GM12878 (cell line): ENCODE measurements at regions not wholly inside any gene's neighbourhood (a gene's known extent, or its start where the extent isn't known, plus 50 kb on each side); places are given as distances from the start of the nearest gene placed in this dataset.

Source experiments
- ATAC-seq: fragments of 200-7000 bp; cut with Tn5 transposase; 3 replicates; pipeline ENCODE4 v1.9.1; 2020; ENCODE audit warnings: mild to moderate bottlenecking, moderate library complexity
- BruUV-seq: library from RNA; stranded (reverse); fragments of 400-500 nt; replicated peaks from 2 replicates; lab custom pipeline; 2021; lab: Mats Ljungman, UMichigan
- CTCF ChIA-PET: fragments of 300-600 bp; sonication (Branson Sonifier 250); formaldehyde crosslinking; extraction: SDS; loops from one replicate; lab custom pipeline; 2021; ENCODE audit warnings: inconsistent platforms; lab: Yijun Ruan, JAX
- POLR2A ChIA-PET: fragments of 350-600 bp; formaldehyde crosslinking; extraction: SDS; loops from one replicate; lab custom pipeline; 2021; ENCODE audit warnings: inconsistent platforms; lab: Charles Lee
- RAD21 ChIA-PET: fragments of 300-600 bp; sonication (Branson Sonifier 250); formaldehyde crosslinking; loops from one replicate; lab custom pipeline; 2023; ENCODE audit warnings: antibody characterized with exemption; ENCODE audit not compliant: unreplicated experiment; lab: Charles Lee
- SMC1A ChIA-PET: fragments of 300-600 bp; sonication (Branson Sonifier 250); formaldehyde crosslinking; loops from one replicate; lab custom pipeline; 2023; ENCODE audit not compliant: unreplicated experiment, uncharacterized antibody; lab: Charles Lee
- DNase-seq: peaks from one replicate; pipeline ENCODE4 v3.0.0-alpha.2; 2011; ENCODE audit warnings: low read depth, low spot score
- FAIRE-seq: peaks from 3 replicates; lab custom pipeline; 2011; peaks lifted over from hg19 to GRCh38; lab: Jason Lieb, UNC
- H2AFZ ChIP-seq: 2 replicates; pipeline ENCODE4 v1.6.0; 2011; ENCODE audit warnings: low read depth, low read length, control low read depth; ENCODE audit not compliant: control insufficient read depth
- H3K27ac ChIP-seq: 2 replicates; pipeline ENCODE4 v1.5.1; 2011; ENCODE audit warnings: control low read depth; ENCODE audit not compliant: control insufficient read depth, insufficient read depth
- H3K27me3 ChIP-seq, 2 experiments: replicated peaks in 1 of 2; 2 replicates each; pipeline versions ENCODE4 v1.6.0 to v1.6.1; 2011; ENCODE audit warnings: low read length in 1 of 2; ENCODE audit not compliant: control insufficient read depth in 2 of 2, insufficient read depth in 2 of 2
- H3K36me3 ChIP-seq, 2 experiments: 2 replicates each; pipeline ENCODE4 v1.5.1; 2011; ENCODE audit warnings: low read length in 1 of 2; ENCODE audit not compliant: control insufficient read depth in 2 of 2, insufficient read depth in 2 of 2
- H3K4me1 ChIP-seq: 2 replicates; pipeline ENCODE4 v1.6.1; 2011; ENCODE audit warnings: mild to moderate bottlenecking, low read length, moderate library complexity, mixed read lengths; ENCODE audit not compliant: control insufficient read depth, insufficient read depth
- H3K4me2 ChIP-seq: 2 replicates; pipeline ENCODE4 v1.6.0; 2011; ENCODE audit warnings: control low read depth; ENCODE audit not compliant: control insufficient read depth, insufficient read depth
- H3K4me3 ChIP-seq: fragments of 200-600 bp; sonication (generic); 2 replicates; pipeline ENCODE4 v1.5.1; 2016
- H3K79me2 ChIP-seq: 2 replicates; pipeline ENCODE4 v1.6.0; 2011; ENCODE audit warnings: low read length; ENCODE audit not compliant: control insufficient read depth, insufficient read depth
- H3K9ac ChIP-seq: 2 replicates; pipeline ENCODE4 v1.8.0; 2011; ENCODE audit warnings: low read length, control low read depth, mixed read lengths; ENCODE audit not compliant: control insufficient read depth, insufficient read depth
- H3K9me3 ChIP-seq: replicated peaks from 3 replicates; pipeline ENCODE4 v1.5.1; 2011; ENCODE audit warnings: mild to moderate bottlenecking, low read length; ENCODE audit not compliant: control insufficient read depth, insufficient read depth
- H4K20me1 ChIP-seq: 2 replicates; pipeline ENCODE4 v1.6.0; 2011; ENCODE audit not compliant: control insufficient read depth, insufficient read depth
- ATF7 ChIP-seq: fragments of 450-650 bp; IDR thresholded peaks from 2 replicates; pipeline ENCODE4 v1.6.1; 2016; ENCODE audit warnings: low read depth, mild to moderate bottlenecking
- CBX3 ChIP-seq: fragments of 200-600 bp; sonication (generic); IDR thresholded peaks from 2 replicates; pipeline ENCODE4 v1.6.1; 2016; ENCODE audit warnings: low read depth, borderline replicate concordance
- CHD2 ChIP-seq: IDR thresholded peaks from 2 replicates; pipeline ENCODE4 v1.6.1; 2011; ENCODE audit warnings: low read depth, low read length, improper control_type of control experiment, borderline replicate concordance
- CREM ChIP-seq: IDR thresholded peaks from 2 replicates; pipeline ENCODE4 v1.6.1; 2014; ENCODE audit warnings: antibody characterized with exemption, low read depth
- HDAC6 ChIP-seq: fragments of 200-600 bp; sonication (generic); IDR thresholded peaks from one replicate; pipeline ENCODE4 v1.8.0; 2017; ENCODE audit warnings: antibody characterized with exemption; ENCODE audit not compliant: unreplicated experiment
- MEF2B ChIP-seq: fragments of 450-650 bp; IDR thresholded peaks from 2 replicates; pipeline ENCODE4 v1.6.1; 2018; ENCODE audit warnings: mild to moderate bottlenecking, moderate library complexity; ENCODE audit not compliant: partially characterized antibody, poor library complexity, severe bottlenecking
- NBN ChIP-seq: fragments of 450-650 bp; IDR thresholded peaks from 2 replicates; pipeline ENCODE4 v1.6.1; 2016
- SIN3A ChIP-seq: IDR thresholded peaks from 2 replicates; pipeline ENCODE4 v1.6.1; 2012; ENCODE audit warnings: low read depth, low read length, improper control_type of control experiment
- SP1 ChIP-seq: IDR thresholded peaks from one replicate; pipeline ENCODE4 v1.6.1; 2011; ENCODE audit warnings: low read depth, low read length
- ZNF24 ChIP-seq: fragments of 450-650 bp; IDR thresholded peaks from 2 replicates; pipeline ENCODE4 v1.6.1; 2017; ENCODE audit warnings: antibody characterized with exemption, mild to moderate bottlenecking
- ZSCAN29 ChIP-seq: fragments of 450-650 bp; IDR thresholded peaks from 2 replicates; pipeline ENCODE4 v1.6.1; 2017; ENCODE audit warnings: mild to moderate bottlenecking, moderate library complexity
- WGBS: methylation state at CpG from one replicate; pipeline ENCODE4 v1.1.6; 2016; ENCODE audit warnings: low lambda C conversion rate; ENCODE audit not compliant: insufficient replicate concordance, insufficient coverage; ENCODE audit errors: missing lambda C conversion rate; 5-methylcytosine and 5-hydroxymethylcytosine counted together
- in situ Hi-C: fragments of 300-500 bp; cut with MboI; formaldehyde crosslinking; loops from 9 replicates; pipeline ENCODE4 v1.14.3; 2018; ENCODE audit warnings: mixed read lengths
- intact Hi-C: fragments of 100-400 bp; cut with micrococcal nuclease; formaldehyde crosslinking; loops from one replicate; pipeline ENCODE4 v1.14.2; 2022; ENCODE audit not compliant: unreplicated experiment
- TF ChIP-seq, protein P1 (sequence below): IDR thresholded peaks from 2 replicates; pipeline ENCODE4 v1.6.1; 2011; ENCODE audit warnings: mild to moderate bottlenecking, low read depth, low read length, moderate library complexity; ENCODE audit not compliant: insufficient replicate concordance
- TF ChIP-seq, protein P2 (sequence below): fragments of 450-650 bp; formaldehyde crosslinking; IDR thresholded peaks from 2 replicates; pipeline ENCODE4 v1.4.0; 2020; ENCODE audit warnings: mild to moderate bottlenecking, moderate library complexity
- TF ChIP-seq, protein P3 (sequence below): IDR thresholded peaks from 2 replicates; pipeline ENCODE4 v1.6.1; 2011; ENCODE audit warnings: borderline replicate concordance, low read depth, mild to moderate bottlenecking, moderate library complexity, mixed read lengths, low read length; ENCODE audit not compliant: insufficient read depth; ENCODE audit errors: extremely low read length
- TF ChIP-seq, protein P4 (sequence below): fragments of 150-350 bp; IDR thresholded peaks from 2 replicates; pipeline ENCODE4 v1.6.1; 2016; ENCODE audit warnings: low read depth, low read length

DNA sequence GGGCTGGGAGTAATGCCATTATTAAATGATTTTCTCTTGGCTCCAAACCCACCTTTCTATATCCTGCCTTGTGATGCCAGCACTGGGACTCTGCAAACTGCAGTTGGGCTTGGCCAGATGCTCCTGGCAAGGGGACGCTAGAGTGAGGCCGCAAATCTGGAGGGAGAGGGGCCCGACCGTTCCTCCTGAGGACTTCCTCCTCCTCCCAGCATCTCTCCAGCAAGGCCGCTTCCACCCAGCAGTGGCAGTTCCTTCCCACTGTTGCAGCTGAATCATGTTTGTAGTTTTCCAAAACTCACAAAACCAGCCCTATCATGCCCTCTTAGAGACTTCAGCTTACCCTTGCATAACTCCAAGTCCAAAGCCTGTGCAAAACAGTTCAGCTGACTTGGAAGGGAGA, 244.4 kb downstream of the FOXA2 start:
- TF ChIP-seq, protein P1, sequence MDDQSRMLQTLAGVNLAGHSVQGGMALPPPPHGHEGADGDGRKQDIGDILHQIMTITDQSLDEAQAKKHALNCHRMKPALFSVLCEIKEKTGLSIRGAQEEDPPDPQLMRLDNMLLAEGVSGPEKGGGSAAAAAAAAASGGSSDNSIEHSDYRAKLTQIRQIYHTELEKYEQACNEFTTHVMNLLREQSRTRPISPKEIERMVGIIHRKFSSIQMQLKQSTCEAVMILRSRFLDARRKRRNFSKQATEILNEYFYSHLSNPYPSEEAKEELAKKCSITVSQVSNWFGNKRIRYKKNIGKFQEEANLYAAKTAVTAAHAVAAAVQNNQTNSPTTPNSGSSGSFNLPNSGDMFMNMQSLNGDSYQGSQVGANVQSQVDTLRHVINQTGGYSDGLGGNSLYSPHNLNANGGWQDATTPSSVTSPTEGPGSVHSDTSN: no peak
- TF ChIP-seq, protein P2, sequence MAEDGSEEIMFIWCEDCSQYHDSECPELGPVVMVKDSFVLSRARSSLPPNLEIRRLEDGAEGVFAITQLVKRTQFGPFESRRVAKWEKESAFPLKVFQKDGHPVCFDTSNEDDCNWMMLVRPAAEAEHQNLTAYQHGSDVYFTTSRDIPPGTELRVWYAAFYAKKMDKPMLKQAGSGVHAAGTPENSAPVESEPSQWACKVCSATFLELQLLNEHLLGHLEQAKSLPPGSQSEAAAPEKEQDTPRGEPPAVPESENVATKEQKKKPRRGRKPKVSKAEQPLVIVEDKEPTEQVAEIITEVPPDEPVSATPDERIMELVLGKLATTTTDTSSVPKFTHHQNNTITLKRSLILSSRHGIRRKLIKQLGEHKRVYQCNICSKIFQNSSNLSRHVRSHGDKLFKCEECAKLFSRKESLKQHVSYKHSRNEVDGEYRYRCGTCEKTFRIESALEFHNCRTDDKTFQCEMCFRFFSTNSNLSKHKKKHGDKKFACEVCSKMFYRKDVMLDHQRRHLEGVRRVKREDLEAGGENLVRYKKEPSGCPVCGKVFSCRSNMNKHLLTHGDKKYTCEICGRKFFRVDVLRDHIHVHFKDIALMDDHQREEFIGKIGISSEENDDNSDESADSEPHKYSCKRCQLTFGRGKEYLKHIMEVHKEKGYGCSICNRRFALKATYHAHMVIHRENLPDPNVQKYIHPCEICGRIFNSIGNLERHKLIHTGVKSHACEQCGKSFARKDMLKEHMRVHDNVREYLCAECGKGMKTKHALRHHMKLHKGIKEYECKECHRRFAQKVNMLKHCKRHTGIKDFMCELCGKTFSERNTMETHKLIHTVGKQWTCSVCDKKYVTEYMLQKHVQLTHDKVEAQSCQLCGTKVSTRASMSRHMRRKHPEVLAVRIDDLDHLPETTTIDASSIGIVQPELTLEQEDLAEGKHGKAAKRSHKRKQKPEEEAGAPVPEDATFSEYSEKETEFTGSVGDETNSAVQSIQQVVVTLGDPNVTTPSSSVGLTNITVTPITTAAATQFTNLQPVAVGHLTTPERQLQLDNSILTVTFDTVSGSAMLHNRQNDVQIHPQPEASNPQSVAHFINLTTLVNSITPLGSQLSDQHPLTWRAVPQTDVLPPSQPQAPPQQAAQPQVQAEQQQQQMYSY (CRISPR knock-in tag): no peak
- TF ChIP-seq CHD2: no peak
- no peak for TF ChIP-seq NBN
- no peak for TF ChIP-seq ZNF24
- no peak for TF ChIP-seq ATF7
- TF ChIP-seq CREM: no peak
- no peak for TF ChIP-seq SP1
- TF ChIP-seq SIN3A: no peak
- TF ChIP-seq, protein P3, sequence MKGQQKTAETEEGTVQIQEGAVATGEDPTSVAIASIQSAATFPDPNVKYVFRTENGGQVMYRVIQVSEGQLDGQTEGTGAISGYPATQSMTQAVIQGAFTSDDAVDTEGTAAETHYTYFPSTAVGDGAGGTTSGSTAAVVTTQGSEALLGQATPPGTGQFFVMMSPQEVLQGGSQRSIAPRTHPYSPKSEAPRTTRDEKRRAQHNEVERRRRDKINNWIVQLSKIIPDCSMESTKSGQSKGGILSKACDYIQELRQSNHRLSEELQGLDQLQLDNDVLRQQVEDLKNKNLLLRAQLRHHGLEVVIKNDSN: no peak
- no peak for TF ChIP-seq ZSCAN29
- no peak for TF ChIP-seq MEF2B
- TF ChIP-seq, protein P4, sequence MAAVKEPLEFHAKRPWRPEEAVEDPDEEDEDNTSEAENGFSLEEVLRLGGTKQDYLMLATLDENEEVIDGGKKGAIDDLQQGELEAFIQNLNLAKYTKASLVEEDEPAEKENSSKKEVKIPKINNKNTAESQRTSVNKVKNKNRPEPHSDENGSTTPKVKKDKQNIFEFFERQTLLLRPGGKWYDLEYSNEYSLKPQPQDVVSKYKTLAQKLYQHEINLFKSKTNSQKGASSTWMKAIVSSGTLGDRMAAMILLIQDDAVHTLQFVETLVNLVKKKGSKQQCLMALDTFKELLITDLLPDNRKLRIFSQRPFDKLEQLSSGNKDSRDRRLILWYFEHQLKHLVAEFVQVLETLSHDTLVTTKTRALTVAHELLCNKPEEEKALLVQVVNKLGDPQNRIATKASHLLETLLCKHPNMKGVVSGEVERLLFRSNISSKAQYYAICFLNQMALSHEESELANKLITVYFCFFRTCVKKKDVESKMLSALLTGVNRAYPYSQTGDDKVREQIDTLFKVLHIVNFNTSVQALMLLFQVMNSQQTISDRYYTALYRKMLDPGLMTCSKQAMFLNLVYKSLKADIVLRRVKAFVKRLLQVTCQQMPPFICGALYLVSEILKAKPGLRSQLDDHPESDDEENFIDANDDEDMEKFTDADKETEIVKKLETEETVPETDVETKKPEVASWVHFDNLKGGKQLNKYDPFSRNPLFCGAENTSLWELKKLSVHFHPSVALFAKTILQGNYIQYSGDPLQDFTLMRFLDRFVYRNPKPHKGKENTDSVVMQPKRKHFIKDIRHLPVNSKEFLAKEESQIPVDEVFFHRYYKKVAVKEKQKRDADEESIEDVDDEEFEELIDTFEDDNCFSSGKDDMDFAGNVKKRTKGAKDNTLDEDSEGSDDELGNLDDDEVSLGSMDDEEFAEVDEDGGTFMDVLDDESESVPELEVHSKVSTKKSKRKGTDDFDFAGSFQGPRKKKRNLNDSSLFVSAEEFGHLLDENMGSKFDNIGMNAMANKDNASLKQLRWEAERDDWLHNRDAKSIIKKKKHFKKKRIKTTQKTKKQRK: no peak
- TF ChIP-seq CBX3: no peak
- TF ChIP-seq HDAC6: no peak
- TF ChIP-seq, all 136 proteins: peak for 0
- intact Hi-C loops (loop anchor here (1.0 kb wide), 2 partner anchors 246 to 344 kb away; no protein-coding TSS in a partner anchor), in situ Hi-C loops (loop anchor here (5.0 to 25.0 kb wide), 4 partner anchors 247 to 1002 kb away; no protein-coding TSS in a partner anchor)
- Histone ChIP-seq H3K4me2 (no peak overlapping the region), H3K27me3 (no peaks in the 10 kb centered on the region), H3K4me3 (no peak overlapping the region), H3K27ac (no peak overlapping the region), H4K20me1 (no peaks in the 10 kb centered on the region), H2AFZ (no peak overlapping the region), H3K9me3 (no peaks in the 10 kb centered on the region), H3K36me3 (no peaks in the 10 kb centered on the region), H3K4me1 (no peaks in the 10 kb centered on the region), H3K9ac (no peak overlapping the region), H3K79me2 (no peaks in the 10 kb centered on the region)
- CTCF ChIA-PET: interaction anchor here (0.9 to 4.7 kb wide), 18 partner anchors 10 to 861 kb away, joined by 3 to 80 read pairs (median 4); no protein-coding TSS in a partner anchor
- ATAC-seq: no peak
- FAIRE-seq: no peak
- no TSS peak for BruUV-seq
- RAD21 ChIA-PET: interaction anchor here (0.6 to 4.6 kb wide), 4 partner anchors 247 to 352 kb away, joined by 3 to 32 read pairs (median 20); no protein-coding TSS in a partner anchor
- DNase-seq: no peak
- SMC1A ChIA-PET: interaction anchor here (1.1 to 4.4 kb wide), 8 partner anchors 11 to 351 kb away, joined by 3 to 37 read pairs (median 10); no protein-coding TSS in a partner anchor
- 16% methylated on average over 5 of the region's 5 CpGs for WGBS
- POLR2A ChIA-PET: no interaction called here
